T1000 (cell line): ENCODE measurements at regions not wholly inside any gene's neighbourhood (a gene's known extent, or its start where the extent isn't known, plus 50 kb on each side); places are given as distances from the start of the nearest gene placed in this dataset.
A peak's percentile ranks its signal among the peaks of the same experiment; 100 is the strongest.

Experiments
- DNase-seq: peaks from one replicate; lab custom pipeline; 2025; ENCODE audit warnings: mixed read lengths; lab: John Stamatoyannopoulos, UW

GRCh38 chr7:46672861-46673260 lies 751.8 kb upstream of the IGFBP3 start:
- DNase-seq = no peak

GRCh38 chr7:46671108-46671769 lies 750.2 kb upstream of the IGFBP3 start:
- DNase-seq = no peak

GRCh38 chr7:46669028-46669427 lies 748.0 kb upstream of the IGFBP3 start:
- DNase-seq = no peak

DNA sequence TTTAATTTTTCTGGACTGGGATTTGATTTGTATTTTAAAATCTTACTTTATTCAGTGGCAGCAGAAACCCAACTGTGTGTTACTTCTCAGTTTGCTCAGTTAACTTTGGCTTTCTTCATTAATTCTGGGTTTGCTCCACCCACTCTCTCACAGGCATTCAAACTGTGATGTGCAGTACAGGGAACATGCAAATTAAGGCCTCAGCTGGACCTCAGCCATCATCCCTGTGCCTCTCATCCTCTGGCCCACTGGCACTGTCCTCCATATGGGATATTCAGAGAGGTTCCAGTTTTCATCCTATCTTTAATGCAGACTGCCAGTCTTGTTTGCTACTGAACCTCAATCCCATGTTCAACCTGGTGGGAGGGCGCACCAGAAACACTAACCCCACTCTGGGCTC lies 743.4 kb upstream of the IGFBP3 start:
- no peak for DNase-seq

- DNase-seq = no peak
These were observed 742.0 kb upstream of the IGFBP3 start for GRCh38 chr7:46663025-46663424.

DNA sequence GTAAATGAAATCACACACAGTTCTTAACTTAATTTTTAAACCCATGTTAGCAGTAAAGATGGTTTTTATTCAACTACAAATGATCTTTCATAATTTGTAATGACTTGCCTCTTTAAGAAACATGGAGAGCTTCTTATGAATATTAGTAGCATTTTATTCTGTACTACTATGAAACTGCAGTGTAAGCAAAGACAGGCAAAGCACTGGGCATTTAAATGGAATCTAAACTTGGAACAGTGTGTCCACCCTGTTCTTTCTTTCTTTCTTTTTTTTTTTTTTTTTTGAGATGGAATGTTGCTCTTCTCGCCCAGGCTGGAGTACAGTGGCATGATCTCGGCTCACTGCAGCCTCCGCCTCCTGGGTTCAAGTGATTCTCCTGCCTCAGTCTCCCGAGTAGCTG lies 740.4 kb upstream of the IGFBP3 start:
- no peak for DNase-seq

DNA sequence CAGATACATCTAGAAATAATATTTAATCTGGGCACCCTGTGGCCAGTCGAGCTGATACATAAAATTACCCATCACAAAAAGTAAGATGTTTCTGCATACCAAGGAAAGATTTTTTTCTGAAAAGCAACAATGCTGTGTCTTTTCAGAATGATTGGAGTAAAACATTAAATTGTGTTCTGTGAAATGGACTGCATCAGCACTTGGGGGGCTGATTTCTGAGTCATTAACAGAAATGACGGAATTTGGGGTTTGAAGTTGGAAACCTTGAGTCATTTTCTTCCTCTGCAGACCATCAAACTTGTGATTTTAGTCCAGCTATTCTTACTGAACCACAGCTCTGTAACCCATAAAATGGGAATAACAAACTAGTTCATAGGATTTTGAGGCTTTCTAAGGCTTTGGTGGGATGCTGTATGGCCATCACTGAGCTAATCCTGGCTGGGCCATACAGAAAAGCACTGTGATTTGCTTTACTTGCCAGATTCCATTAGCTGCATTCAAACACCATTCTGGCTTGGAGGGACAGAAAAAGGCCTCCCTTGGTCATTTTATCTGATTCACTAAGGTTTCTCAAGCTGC lies 739.4 kb upstream of the IGFBP3 start:
- DNase-seq = no peak

GRCh38 chr7:46658281-46658680 lies 737.2 kb upstream of the IGFBP3 start:
- no peak for DNase-seq

GRCh38 chr7:46654546-46655443 lies 733.7 kb upstream of the IGFBP3 start:
- peak; percentile 3 for DNase-seq

DNA sequence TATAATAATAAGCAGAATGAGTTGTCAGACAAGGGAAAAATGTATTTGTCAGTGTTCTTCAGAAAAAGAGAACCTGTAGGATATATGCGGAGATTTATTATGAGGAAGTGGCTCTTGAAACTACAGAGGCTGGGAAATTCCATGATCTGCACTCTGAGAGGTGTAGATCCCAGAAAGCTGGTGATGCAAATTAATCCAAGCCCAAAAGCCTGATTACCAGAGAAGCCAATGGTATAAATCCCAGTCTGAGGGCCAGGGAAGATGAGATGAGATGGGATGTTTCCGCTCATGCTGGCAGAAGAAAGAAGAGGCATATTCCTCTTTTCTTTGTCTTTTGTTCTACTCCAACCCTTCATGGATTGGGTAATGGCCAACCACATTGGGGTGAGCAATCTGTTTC lies 732.8 kb upstream of the IGFBP3 start:
- DNase-seq = no peak

DNA sequence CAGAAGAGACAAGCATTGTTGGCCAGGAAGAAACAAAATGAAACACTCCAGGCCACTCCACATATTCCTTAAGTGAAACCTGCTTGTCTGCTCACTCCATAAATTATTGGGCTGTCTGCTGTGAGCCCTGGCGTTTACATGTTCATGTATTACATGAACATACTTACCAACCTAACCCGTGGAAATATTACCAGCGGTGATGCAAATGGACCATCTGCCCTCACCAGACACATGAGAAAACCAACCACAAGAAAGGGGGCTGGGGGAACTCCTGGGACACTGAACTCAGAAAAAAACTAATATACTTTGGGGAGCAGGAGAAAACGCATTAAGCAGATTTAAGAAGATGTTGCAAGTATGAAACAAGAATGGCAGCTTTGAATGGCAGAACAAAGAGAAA lies 731.2 kb upstream of the IGFBP3 start:
- no peak for DNase-seq

DNA sequence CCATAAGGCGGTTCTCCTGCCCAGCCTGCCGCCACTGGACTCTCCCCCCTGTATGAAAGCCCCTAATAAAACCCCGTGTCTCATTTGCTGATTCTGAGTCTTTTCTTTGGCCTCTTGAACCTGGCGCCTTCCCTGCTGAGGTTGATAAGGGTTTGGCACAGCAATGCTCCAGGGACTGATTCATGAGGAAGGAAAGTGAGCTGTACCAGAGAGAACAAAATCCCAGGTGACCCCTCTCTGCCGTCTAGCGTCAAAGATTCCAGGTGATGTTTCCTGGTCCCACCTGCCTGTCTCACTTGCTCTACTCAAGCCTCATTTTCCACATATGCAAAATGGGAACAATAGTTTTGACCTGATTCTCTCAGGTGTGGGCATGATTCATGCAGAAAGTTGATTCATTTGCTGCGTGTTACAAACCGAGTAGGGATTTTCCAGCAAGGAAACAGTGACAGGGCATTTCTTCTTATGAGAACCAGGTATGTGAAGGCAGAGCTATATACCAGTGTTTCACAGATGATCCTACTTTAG lies 730.6 kb upstream of the IGFBP3 start:
- DNase-seq = no peak

DNA sequence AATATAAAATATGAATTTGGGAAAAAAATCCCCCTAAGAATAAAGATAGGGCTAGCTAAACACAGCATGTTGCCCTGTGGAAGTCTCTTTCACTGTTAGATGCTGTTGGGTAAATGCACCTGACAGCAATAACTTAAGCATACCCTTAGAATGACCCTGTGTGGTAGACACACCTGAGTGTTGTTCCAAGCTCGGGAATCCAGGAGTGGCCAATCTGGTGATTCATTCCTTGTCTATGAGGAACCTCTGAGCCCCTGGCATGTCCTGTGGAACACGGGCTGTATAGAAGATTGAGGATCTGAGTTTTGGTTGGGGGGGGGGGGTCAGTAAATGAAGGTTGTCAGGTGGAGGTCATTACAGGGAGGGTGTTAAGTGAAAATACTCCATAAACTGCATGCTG lies 730.0 kb upstream of the IGFBP3 start:
- no peak for DNase-seq

- DNase-seq = no peak
These were observed 728.8 kb upstream of the IGFBP3 start for GRCh38 chr7:46649876-46650275.

DNA sequence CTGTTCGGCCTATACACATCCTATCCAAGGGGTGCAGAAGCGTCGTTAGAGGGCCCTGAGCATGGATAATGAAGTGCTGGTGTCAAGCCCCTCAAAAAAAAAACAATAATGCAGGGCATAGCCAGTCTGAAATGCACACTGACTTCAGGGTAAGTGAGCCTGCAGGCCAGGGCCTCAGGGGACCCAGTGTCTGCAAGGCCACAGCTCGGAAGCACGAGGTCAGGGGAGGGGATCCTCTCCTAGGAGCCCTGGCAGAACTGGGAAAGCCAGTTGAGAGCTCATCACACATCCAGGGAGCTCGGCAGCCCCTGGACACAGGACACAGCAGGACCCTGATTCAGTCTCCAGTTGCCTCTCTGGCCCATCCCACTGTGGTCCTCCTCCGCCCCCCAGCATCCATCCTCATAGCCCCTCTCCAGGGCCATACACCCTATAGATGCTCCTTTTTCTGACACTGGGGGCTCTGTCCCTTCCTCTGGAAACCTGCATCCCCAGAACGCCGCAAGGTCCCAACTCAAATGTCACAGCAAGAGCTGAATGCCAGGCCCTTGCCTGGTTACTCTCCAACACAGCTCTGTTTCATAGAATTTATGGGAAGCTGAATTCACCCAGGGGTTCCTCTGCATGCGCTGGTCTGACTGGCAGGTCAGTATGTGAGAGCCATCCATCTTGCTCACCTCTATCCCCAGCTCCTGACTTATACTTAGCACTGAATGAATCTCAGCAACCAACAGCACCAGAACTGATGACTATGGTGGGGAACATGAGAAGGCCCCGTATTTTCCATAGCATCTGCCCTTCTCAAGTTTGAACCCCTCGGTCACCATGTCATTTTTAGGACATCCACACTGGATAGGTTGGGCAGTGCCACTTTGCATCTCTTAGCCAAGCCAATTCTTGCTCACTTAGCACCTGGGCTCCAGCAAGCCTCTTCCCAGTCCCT lies 717.0 kb upstream of the IGFBP3 start:
- no peak for DNase-seq

- DNase-seq = no peak
These were observed 715.0 kb upstream of the IGFBP3 start for GRCh38 chr7:46636022-46636421.

DNA sequence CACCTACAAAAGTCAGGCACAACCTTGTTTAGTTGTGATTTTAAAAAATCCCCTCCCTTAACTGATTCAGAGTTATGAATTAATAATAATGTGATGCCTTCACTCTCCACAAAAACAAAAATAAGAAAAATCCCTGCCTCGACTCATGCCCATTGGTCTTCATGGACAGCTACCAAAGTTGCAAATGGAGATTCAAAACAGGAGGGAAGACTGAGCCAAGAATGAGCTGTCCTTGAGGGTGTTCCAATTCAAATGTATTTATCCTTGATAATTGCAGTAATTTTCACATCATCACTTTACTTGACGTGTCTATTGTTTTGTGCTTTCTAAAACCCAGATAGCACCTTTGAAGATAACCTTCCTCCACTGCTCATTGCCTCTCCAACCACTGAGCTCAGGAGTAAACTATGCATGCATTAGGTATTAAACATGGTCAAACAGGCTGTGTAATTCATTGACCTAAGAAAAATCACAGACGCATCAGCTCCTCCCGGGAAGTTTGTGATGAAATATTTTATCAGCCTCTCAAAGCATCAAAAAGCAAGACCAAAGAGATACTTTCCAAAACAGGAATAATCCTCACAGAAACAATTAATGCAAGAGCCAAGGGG lies 712.7 kb upstream of the IGFBP3 start:
- DNase-seq = no peak

- no peak for DNase-seq
These were observed 712.1 kb upstream of the IGFBP3 start for GRCh38 chr7:46633200-46633599.

- DNase-seq = no peak
These were observed 709.0 kb upstream of the IGFBP3 start for GRCh38 chr7:46630031-46630430.

DNA sequence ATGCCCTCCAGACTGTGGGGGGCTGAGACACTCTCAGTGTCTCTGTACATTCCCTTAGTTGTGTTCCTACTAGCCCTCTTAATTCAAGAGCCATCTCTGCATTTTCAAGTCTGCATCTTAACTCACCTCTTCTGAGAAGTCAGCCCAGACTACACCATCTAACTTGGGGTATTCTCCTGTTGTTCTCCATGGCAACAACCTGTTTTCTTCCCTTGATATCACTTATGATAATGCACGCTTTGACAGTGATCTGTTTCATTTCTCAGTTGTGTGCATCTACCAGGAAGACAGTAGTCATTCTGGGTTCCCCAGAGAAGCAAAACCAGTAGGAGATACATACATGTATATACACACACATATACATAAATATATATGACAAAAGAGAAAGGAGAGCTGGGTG lies 707.3 kb upstream of the IGFBP3 start:
- DNase-seq = no peak

DNA sequence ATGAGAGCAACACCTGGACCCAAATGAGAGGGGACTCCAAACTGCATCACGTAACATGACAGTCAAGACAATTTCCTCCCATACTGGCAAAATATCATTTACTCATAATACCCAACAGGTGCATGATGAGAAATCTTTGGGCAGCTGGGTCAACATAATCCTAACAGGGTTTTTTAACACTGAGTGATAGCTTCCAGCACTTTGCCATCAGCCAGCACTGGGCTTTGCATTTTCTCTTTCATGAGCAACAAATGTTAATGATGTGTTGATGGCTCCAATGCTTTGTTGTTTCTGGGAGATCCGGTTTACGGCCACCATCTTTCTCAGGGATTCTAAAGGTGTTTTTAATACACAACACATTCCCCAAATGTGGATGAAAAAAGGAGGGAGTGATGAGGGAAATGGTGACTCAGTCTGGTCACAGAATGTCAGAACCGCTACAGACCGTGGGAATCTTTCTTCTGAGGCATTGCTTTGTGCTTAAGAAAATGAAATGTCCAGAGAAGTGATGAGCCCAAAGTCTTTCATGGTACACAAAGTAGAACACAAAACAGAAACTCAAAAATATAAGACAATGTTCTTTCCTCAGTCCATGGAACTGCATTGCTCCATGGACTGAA lies 705.7 kb upstream of the IGFBP3 start:
- DNase-seq = no peak
